ENCODE measurements at regions not wholly inside any gene's neighbourhood (a gene's known extent, or its start where the extent isn't known, plus 50 kb on each side); places are given as distances from the start of the nearest gene placed in this dataset.

DNA sequence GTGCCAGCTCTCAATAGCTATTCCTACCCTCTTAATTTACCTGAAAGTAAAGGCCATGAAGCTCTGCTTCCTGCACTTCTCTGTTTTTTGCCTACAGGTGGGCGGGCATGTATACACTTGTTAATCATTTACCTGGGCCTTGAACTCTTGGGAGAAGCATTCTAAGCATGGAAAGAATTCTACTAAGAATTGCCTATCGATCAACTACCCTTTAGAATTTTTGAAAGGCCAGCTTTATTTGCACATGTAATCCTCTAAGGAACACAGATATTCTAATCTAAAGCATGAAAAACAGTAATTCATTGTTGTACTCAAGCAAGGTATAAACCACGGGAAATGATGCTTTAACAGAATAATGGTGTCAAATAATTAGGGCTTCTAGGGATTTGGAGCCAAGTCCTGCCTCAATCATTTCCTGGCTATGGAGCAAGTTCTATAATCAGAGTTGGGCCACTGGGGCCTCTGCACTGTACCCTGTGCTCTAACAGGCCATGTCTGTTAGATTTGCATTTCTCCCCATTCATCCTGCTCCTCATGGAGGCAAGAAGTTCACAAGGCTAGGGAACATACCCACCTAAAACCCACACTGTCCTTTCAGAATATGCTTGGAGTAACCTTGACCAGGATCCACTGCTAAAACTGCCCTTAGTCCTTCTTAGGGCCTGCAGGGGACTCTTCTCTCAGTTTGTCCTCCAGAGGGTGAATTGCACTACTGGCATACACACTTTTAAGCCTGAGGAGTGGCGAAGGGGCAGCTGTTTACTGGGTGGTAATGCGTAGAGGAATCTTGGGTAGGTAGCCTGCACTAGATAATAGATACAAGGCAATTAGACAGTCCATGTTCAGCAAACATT, 276.4 kb upstream of the JAG1 start:
- TF ChIP-seq, protein P1, sequence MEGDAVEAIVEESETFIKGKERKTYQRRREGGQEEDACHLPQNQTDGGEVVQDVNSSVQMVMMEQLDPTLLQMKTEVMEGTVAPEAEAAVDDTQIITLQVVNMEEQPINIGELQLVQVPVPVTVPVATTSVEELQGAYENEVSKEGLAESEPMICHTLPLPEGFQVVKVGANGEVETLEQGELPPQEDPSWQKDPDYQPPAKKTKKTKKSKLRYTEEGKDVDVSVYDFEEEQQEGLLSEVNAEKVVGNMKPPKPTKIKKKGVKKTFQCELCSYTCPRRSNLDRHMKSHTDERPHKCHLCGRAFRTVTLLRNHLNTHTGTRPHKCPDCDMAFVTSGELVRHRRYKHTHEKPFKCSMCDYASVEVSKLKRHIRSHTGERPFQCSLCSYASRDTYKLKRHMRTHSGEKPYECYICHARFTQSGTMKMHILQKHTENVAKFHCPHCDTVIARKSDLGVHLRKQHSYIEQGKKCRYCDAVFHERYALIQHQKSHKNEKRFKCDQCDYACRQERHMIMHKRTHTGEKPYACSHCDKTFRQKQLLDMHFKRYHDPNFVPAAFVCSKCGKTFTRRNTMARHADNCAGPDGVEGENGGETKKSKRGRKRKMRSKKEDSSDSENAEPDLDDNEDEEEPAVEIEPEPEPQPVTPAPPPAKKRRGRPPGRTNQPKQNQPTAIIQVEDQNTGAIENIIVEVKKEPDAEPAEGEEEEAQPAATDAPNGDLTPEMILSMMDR (IDR thresholded peaks at IDR 0.05), result no peak
- TF ChIP-seq POLR2A (IDR thresholded peaks at IDR 0.05), result no peak

Data from Peyer's patch (tissue), 4 donors.